Sciatic nerve (tissue), 2 donors: ENCODE measurements at regions not wholly inside any gene's neighbourhood (a gene's known extent, or its start where the extent isn't known, plus 50 kb on each side); places are given as distances from the start of the nearest gene placed in this dataset.
A peak's percentile ranks its signal among the peaks of the same experiment; 100 is the strongest.

Experiments used
- ATAC-seq: fragments of 200-7000 bp; cut with Tn5 transposase; one replicate; pipeline ENCODE4 v1.9.1; 2020; ENCODE audit warnings: mild to moderate bottlenecking, moderate library complexity
- DNase-seq: peaks from one replicate; pipeline ENCODE4 v3.0.0-alpha.2; 2020; ENCODE audit warnings: low spot score
- intact Hi-C: fragments of 100-400 bp; cut with DNase I; formaldehyde crosslinking; loops from one replicate; pipeline ENCODE4 v1.14.2; 2022
- donor health status: DM: no; HTN: no; CAD: no.
- donor health status: DM: no; HTN: no; CAD: no.

- no peak for ATAC-seq
- DNase-seq = no peak
- intact Hi-C loops = no loop called here
Measured at GRCh38 chr3:167188592-167188991, 191.5 kb downstream of the ZBBX start.

- no peak for ATAC-seq
- intact Hi-C loops = no loop called here
- DNase-seq = no peak
Measured at GRCh38 chr3:167187221-167187620, 192.9 kb downstream of the ZBBX start.

- no peak for ATAC-seq
- no peak for DNase-seq
- intact Hi-C loops = no loop called here
Measured at GRCh38 chr3:167184511-167184910, 195.6 kb downstream of the ZBBX start.

- ATAC-seq = no peak
- no peak for DNase-seq
- intact Hi-C loops = no loop called here
Measured at GRCh38 chr3:167172377-167172776, 207.7 kb downstream of the ZBBX start.

- ATAC-seq (no peak), DNase-seq (no peak)
- intact Hi-C loops = no loop called here
Measured at GRCh38 chr3:167167491-167167890, 212.6 kb downstream of the ZBBX start.

GRCh38 chr3:167166594-167167253, 213.4 kb downstream of the ZBBX start:
- ATAC-seq (peak; percentile 90), DNase-seq (peak; percentile 57)
- intact Hi-C loops = no loop called here

- intact Hi-C loops = no loop called here
- no peak for DNase-seq
- ATAC-seq = no peak
Measured at GRCh38 chr3:167166012-167166411, 214.1 kb downstream of the ZBBX start.

- no peak for ATAC-seq
- DNase-seq = no peak
- intact Hi-C loops = no loop called here
Measured at GRCh38 chr3:167163580-167163979, 216.5 kb downstream of the ZBBX start.

- intact Hi-C loops = no loop called here
- no peak for DNase-seq
- no peak for ATAC-seq
Measured at GRCh38 chr3:167162083-167162482, 218.0 kb downstream of the ZBBX start.

GRCh38 chr3:167160781-167161180, 219.3 kb downstream of the ZBBX start:
- intact Hi-C loops = no loop called here

GRCh38 chr3:167151636-167152035, 228.5 kb downstream of the ZBBX start:
- intact Hi-C loops = no loop called here
- DNase-seq = no peak
- ATAC-seq = no peak

More at GRCh38 chr3:167160781-167161180, 219.3 kb downstream of the ZBBX start:
- DNase-seq (no peak), ATAC-seq (no peak)

GRCh38 chr3:167148136-167148535, 232.0 kb downstream of the ZBBX start:
- DNase-seq (no peak), ATAC-seq (no peak)
- intact Hi-C loops = no loop called here

- DNase-seq (no peak), ATAC-seq (no peak)
- intact Hi-C loops = no loop called here
Measured at GRCh38 chr3:167146911-167147310, 233.2 kb downstream of the ZBBX start.

GRCh38 chr3:167125612-167126407, 254.3 kb downstream of the ZBBX start:
- ATAC-seq (no peak), DNase-seq (no peak)
- intact Hi-C loops = no loop called here

- ATAC-seq (no peak), DNase-seq (no peak)
- intact Hi-C loops = no loop called here
Measured at GRCh38 chr3:167120828-167121227, 259.3 kb downstream of the ZBBX start.

GRCh38 chr3:167116120-167116922, 263.8 kb downstream of the ZBBX start:
- intact Hi-C loops = no loop called here
- peak; percentile 42 for ATAC-seq
- peak; percentile 40 for DNase-seq

- DNase-seq (no peak), ATAC-seq (no peak)
- intact Hi-C loops = no loop called here
Measured at GRCh38 chr3:167115331-167115934, 264.7 kb downstream of the ZBBX start.

- DNase-seq (no peak), ATAC-seq (no peak)
- intact Hi-C loops = no loop called here
Measured at GRCh38 chr3:167114619-167115018, 265.5 kb downstream of the ZBBX start.

GRCh38 chr3:167113035-167113830, 266.9 kb downstream of the ZBBX start:
- intact Hi-C loops = no loop called here
- no peak for ATAC-seq
- DNase-seq = no peak
